NCI-H82 treated with DMSO at 0.1 percent for 48 hours (cell line): ENCODE measurements at regions not wholly inside any gene's neighbourhood (a gene's known extent, or its start where the extent isn't known, plus 50 kb on each side); places are given as distances from the start of the nearest gene placed in this dataset.

Experiments used
- DNase-seq: peaks from one replicate; lab custom pipeline; 2025; ENCODE audit not compliant: unreplicated experiment; lab: John Stamatoyannopoulos, UW

- no peak for DNase-seq
Observed at GRCh38 chr10:3723766-3724165, 61.2 kb downstream of the KLF6 start.

DNA sequence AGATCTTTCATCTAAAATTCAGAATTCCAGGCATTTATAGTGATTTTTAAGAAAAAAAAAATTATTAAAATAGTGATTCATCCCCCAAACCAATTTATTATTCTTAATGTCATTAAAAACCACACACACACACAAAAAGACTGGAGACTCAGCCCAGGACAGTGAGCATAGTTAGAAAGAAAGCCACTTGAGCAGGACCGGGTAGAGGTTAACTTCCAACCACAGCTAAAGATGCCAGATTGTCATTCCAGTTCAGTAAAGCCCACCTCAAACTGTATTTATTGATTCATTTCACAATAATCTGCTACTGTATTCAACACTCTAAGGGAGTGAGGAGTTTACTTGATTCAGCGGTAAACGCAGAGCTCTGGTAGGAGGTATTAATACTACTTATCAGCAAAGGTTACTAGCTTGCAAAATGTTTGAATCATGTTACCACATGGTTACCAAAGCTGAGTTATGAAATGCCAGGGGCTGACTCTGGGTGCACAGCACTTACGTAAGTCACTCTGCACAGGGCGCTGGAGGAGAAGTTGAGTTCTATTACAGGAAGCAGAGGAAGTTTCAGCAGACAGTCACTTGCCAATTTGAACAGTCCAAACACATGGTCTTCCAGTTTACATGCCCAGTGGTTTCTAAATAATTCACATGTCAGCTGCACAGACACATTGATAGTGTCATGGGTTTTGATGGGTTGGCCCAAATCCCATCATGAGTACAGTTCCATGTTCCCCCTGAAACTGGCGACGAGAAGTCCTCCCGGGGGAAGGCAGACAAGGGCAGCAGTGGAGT is 64.6 kb downstream of the KLF6 start:
- no peak for DNase-seq

- DNase-seq, result no peak
Observed at GRCh38 chr10:3719024-3719843, 65.8 kb downstream of the KLF6 start.

- DNase-seq, result no peak
Observed at GRCh38 chr10:3716093-3716492, 68.9 kb downstream of the KLF6 start.

- DNase-seq, result no peak
Observed at GRCh38 chr10:3714967-3715366, 70.0 kb downstream of the KLF6 start.

- no peak for DNase-seq
Observed at GRCh38 chr10:3714531-3714930, 70.5 kb downstream of the KLF6 start.

GRCh38 chr10:3712707-3713106 is 72.3 kb downstream of the KLF6 start:
- no peak for DNase-seq

- DNase-seq, result no peak
Observed at GRCh38 chr10:3711918-3712317, 73.1 kb downstream of the KLF6 start.

DNA sequence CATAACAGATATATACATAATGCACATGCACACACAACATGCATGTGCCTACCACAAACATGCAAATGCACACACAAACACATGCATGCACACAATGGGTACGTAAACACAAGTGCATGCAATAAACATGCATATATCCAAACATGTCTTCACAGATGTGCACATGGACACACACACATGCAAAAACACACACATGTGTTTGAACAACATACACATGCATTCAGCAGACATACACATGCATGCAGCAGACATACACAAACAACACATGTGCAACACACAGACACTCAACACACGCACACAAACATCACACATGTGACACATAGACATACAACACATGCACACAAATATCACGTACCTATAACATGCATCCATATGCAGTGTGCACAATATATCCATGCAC is 74.2 kb downstream of the KLF6 start:
- no peak for DNase-seq

DNA sequence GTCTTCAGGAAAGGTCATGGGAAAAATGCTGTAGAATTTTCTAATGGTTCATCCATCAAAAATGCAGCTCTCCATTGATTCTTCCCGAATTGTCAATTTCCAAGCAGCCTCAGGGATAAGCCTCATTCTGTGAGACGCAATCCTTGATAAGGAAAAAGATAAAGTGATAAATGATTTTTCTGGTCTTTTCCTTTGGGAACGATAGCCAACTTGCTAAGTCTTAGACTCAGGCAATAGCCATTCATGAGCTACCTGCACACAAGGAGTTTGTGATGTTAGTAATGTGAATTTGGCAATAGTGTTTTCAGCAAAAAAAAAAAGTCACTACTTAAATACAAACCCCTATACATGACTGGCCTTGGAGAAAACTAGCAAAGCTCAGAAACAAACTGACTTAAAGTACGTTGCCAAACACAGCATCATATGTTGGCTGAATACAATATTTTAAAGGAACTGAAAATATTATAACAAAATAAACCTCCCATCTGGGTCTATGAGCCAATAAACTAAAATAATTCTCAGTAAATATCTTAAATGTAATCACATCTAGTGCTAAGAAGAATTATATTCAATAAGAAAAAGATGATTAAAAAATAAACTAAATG is 75.5 kb downstream of the KLF6 start:
- no peak for DNase-seq

- DNase-seq, result no peak
Observed at GRCh38 chr10:3708852-3709251, 76.2 kb downstream of the KLF6 start.

DNA sequence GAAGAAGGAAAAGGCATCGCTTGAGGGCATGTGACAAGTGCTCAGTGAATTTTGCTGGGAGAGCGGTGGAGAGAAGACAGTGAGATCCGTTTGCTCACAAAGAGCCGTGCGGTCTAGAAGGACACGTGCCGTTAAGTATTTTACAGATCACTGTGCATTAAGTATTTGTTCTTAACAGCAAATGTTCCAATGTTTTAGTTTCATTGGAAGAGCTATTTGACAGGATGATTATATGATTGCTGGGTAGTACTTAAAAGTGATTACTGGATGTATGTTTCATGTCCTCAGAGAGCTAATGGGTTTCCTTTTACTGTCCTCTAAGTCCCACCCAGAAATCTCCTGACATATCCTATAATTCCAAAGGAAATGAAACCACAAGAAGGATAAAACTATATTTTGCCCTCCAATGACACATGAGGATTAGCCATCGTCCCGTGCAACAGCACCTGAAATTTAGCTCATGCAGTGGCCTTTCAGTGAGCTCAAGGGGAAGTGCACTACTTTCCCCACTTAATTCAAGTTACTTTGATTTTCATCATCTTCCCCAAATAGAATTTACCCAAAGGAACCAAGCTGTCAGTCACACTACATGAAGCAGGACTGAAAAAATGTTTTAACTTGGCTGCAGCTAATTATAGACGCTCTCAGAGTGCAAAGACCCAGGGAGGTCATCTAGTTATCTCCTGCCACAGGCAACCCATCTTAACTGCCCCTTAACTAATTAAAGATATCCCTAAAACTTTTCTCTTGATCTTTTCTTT is 80.3 kb downstream of the KLF6 start:
- DNase-seq, result no peak

DNA sequence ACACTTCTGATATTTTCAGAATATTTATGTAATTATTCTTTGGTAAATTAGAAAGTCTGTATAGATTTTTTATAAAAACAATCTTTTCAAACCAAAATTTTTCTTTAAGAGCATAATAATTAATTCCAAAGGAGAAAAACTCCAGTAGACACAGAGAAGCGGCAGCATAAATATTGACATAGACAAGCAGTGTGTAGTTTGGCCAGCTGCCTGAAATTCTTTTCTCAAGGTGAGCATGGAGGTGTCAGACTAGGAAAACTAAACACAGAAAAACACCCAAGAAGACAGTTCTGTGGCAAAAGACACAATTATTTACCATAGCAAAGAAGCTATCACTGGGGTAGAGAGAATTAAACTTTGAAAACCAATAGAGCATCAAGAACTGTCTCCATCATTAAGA is 82.4 kb downstream of the KLF6 start:
- no peak for DNase-seq

DNA sequence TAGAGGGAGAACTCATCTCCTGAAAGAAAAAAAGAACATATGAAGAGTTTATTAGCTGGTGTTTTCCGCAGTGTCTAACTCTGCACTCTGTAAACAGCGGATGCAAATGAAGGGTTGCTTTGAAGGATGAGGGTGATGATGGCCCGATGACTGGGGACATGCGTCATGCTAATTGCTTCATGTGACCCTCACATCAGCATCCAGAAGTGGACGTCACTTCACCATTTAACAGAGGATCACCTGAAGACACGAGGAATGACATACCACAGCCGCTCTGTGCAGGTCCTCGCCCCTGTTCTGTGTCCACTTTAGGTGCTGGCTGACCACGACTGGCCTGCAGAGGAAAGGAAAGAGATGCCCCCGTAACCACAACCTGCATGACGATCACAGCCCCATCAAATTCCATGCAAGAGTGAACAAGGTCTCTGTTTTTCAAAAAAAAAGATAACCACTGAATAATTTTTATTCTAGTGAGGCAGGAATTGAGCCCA is 82.9 kb downstream of the KLF6 start:
- no peak for DNase-seq

DNA sequence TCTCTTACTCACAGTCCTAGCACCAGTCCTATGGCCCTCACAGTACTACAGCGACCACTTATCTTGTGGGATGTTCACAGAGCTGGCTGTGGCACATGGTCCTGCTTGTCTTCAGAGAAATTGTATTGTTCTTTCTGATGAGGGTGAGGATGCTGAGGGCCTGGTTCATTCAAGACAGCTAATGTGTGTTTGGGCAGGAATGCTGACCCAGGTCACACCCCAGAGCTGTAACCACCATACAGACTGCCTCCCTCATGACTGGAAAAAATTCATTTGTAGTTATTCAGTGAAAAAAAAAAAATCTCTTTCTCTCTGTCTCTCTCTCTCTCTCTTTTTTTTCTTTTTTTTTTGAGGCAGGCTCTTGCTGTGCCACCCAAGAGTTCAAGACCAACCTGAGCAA is 83.5 kb downstream of the KLF6 start:
- no peak for DNase-seq

DNA sequence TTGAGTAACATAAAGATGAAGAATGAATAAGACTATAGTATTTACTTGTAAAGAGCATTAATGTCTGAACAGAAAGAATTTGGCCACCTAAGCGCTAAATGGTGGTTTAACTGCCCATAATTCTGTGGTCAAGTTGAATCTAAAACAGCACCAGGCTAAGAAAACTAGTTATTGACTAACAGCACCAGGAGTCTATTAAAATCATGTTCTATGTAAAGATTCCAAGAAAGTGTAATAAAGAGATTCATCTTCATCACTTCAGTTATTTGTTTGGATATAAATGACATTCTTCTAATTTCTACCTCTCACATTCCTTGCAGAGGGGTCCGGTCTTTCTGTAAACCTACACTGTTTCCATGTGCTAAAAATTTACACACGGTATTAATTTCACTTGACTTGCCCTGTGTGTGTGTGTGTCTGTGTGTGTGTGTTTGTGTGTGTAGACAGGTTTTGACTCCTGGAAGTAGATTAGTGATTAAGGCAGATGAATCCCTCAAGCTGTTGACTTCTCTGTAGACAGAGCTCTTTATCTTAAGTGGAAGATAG is 84.4 kb downstream of the KLF6 start:
- DNase-seq, result no peak

DNA sequence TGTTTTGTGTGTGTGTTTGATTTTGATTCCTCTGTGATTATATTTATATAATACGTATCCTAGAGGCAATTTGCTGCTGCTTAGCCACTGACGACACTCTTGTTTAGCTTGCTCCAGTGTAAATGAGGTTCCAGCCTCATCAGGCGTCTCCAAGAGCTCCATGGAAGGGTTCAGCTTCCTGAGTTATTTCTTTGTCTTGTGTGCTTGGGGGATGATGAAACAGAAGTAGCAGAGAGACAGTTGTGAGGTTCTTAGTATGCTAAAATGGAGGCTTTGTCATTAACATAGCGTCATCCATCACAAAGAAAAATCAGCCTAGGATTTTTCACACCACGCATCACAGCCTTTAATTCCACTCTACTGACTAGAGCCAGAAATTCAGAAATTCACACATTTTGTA is 85.1 kb downstream of the KLF6 start:
- DNase-seq, result no peak

- DNase-seq, result no peak
Observed at GRCh38 chr10:3698312-3698711, 86.7 kb downstream of the KLF6 start.

GRCh38 chr10:3693698-3694080 is 91.3 kb downstream of the KLF6 start:
- DNase-seq, result no peak

DNA sequence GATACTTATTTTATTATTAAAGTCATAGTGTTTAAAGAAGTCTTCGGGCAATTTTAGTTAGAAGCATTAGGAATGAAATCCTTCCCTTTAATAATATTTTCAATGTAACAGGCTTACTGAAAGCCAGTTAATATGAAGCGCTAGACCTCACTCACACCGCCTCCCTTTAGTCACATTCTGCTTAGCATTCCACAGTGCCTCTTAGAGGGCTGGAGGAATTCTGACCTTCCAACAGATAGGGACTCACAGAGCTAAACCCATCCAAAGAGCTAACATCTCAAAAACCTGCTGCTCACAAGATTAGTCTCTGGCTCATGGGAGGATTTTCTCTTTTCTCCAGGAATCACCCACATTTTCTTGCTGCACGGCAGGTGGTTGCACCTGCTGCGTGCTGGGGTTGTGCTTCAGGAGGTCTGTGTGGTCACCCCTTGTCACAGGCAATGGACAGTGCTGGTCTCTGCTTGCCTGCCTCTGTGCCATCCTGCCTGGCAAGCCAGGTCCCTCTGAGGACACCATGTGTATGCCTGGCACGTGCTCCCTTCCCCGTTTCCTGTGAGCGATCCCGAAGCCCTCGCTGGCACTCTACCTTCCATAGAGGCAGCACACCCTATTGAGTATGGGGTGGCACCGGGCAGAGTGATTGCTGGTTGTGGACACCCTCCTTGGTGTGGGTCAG is 91.8 kb downstream of the KLF6 start:
- peak; percentile 5 for DNase-seq
